ENCODE measurements at regions not wholly inside any gene's neighbourhood (a gene's known extent, or its start where the extent isn't known, plus 50 kb on each side); places are given as distances from the start of the nearest gene placed in this dataset.
A peak's percentile ranks its signal among the peaks of the same experiment; 100 is the strongest.
"Not testable (repeated sequence)": the region's sequence is repeated elsewhere in the genome, so short reads cannot be mapped to it uniquely, and the experiment has no call there.

GRCh38 chrX:130552444-130553073 is 150.8 kb downstream of the RBMX2 start:
- DNase-seq, result no peak

DNA sequence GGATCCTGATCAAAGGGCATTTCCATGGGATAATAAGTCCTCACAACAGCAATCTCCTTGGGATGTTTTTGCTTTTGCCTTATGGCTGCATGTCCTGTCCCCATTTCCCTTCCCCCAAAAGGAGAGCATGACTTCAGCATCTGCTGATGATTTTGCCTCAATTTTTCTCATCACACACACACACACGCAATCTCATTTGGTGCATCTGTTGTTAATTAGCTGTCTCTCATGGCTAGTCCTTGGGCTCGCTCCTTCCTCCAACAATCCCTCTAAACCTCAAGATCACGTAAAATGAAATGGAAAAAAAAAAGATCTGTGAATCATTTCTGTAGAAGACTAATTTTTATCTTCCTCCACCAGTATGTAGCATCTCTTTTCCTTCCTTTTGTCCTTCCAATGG is 153.6 kb downstream of the RBMX2 start:
- DNase-seq, result no peak

DNA sequence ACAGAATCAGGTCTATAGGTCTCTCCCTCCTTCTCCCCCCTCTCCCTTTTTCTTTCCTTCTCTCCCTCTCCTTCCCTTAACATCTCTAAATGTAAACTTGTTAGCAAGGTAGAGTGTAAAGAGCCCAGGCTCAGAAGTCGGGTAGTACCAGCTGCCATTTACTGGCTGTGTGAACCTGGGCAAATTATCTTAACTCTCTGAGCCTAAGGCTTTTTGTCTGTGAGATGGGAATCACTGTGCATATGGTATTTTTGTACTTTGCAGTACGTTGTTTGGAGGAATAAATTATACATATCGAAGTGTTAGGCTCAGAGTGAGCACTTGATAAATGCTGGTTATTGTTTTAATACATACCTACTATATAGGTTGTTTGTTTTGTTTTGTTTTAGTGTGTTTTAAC is 154.0 kb downstream of the RBMX2 start:
- no peak for DNase-seq

DNA sequence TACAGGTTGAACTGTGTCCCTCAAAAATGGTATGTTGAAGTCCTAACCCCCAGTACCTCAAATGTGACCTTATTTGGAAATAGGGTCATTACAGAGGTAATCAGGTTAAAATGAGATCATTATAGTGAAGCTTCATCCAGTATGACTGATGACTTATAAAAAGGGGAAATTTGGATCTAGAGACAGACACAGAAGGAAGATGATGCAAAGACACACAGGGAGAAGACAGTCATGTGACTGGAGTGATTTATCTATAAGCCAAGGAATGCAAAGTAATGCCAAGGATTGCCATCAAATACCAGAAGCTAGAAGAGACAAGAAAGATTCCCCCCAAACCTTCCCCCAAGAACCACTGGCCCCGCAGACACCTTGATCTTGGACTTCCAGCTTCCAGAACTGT is 155.2 kb downstream of the RBMX2 start:
- DNase-seq, result peak; percentile 10 to 21 (median 18)

DNA sequence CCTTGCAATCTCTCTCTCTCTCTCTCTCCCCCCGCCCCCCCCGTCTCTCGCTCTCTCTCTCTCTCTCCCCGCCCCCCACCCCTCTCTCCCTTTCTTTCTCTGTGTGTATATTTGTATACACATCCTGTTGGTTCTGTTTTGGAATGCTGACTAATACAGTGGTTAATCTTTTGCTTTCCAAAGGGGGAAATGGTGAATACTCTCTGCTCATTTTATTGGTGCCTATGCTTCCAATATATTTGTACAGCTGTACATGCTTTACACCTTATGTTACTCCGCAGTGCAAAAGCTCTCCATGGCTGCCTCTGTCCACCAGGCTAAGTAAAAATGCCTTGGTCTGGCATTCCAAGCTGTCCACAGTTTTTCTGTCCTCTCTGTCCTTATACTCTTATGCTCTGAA is 158.8 kb downstream of the RBMX2 start:
- no peak for DNase-seq

GRCh38 chrX:130561930-130562329 is 160.1 kb downstream of the RBMX2 start:
- DNase-seq, result no peak

- no peak for DNase-seq
Observed at GRCh38 chrX:130563476-130563875, 161.7 kb downstream of the RBMX2 start.

- no peak for DNase-seq
Observed at GRCh38 chrX:130566028-130566683, 164.4 kb downstream of the RBMX2 start.

GRCh38 chrX:130573030-130573429 is 171.2 kb downstream of the RBMX2 start:
- not testable (repeated sequence) for DNase-seq

Measured in suppressor macrophage treated with lipopolysaccharide for 1 hour (primary cell).